ENCODE measurements at regions not wholly inside any gene's neighbourhood (a gene's known extent, or its start where the extent isn't known, plus 50 kb on each side); places are given as distances from the start of the nearest gene placed in this dataset.

DNA sequence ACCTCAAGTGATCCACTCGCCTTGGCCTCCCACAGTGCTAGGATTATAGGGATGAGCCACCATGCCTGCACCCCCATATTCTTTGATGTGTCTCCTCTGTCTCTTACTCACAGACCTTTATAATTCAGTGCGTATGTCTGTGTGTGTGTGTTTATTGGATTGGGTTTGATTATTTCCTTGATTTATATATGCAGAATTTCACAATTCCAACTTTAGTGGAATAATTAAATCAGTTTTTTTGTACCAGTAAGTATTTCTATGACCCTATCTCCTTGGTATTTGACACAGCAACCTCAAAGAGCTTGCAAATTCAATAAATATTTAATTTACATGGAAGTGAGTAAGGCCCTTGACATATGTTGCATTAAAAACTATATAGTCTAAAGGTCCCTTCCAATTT lies 333.9 kb upstream of the ADAMTS5 start:
- H3K27me3 Mint-ChIP-seq: no peaks in the 10 kb centered on the region
- ATAC-seq: no peak
- no peak for DNase-seq
- no peaks in the 10 kb centered on the region for H3K9me3 ChIP-seq (ENCODE audit: control insufficient read depth, low read length, poor library complexity, severe bottlenecking)
- H3K27ac Mint-ChIP-seq: no peak overlapping the region
- H3K4me1 Mint-ChIP-seq: no peaks in the 10 kb centered on the region
- no peak overlapping the region for H3K4me3 Mint-ChIP-seq
- no peaks in the 10 kb centered on the region for H3K36me3 Mint-ChIP-seq (ENCODE audit: low read depth)

DNA sequence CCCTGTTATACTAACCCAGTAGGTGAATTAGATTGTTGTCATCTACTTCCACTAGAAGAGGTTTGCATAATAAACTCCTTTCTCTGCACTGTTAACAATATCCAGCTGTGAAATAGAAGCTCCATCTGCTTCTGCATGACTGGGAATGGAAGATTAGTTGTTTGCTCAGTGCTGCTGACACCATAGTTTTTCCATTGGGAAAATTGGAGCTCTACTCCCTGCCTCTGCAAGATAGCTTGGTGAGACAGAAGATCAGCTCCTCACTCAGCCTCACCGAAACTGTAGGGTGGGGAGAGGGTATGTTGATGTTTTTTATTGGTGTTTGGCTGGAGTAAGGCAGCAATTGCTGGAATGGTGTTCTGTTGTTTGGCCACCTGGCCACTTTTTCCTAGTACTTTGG lies 331.6 kb upstream of the ADAMTS5 start:
- no peaks in the 10 kb centered on the region for H3K9me3 ChIP-seq (ENCODE audit: control insufficient read depth, low read length, poor library complexity, severe bottlenecking)
- H3K27me3 Mint-ChIP-seq: no peaks in the 10 kb centered on the region
- DNase-seq (no peak), ATAC-seq (no peak)
- H3K36me3 Mint-ChIP-seq (ENCODE audit: low read depth): no peaks in the 10 kb centered on the region
- no peak overlapping the region for H3K27ac Mint-ChIP-seq
- no peak overlapping the region for H3K4me3 Mint-ChIP-seq
- no peaks in the 10 kb centered on the region for H3K4me1 Mint-ChIP-seq

DNA sequence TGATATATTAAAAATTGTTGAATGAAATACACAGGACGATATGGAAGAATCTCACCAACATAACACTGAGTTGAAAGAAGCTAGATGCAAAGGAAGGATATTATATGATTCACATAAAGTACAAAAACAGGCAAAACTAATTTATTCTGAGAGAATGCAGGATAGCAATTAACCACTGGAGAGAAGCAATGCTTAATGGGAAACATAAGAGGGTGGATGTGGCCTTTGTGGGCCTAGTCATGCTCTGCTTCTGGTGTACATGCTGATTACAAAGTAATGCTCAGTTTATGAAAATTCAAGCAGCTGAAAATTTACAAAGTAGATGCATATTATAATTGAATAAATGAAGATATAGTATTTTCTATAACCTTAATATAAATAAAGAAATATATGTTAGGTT lies 326.4 kb upstream of the ADAMTS5 start:
- no peak for ATAC-seq
- H3K27ac Mint-ChIP-seq: no peak overlapping the region

DNA sequence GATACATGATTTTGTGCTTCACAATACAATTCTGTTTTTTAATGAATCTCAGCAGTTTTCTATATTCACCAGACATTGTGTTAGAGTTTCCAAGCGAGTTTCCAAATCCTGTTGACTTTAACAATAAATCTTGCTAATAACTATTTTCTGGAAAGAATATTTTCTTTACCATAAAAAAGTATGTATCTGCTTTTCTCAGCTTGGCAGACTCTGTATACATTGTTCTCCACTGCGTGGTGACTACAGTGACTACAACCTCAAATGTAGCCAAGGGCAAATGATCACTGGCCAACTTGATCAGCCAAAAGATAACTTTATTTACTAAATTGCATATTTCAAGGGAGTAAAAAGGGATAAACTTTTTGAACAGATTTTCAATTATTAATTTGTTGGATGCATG lies 325.9 kb upstream of the ADAMTS5 start:
- DNase-seq (no peak), ATAC-seq (no peak)
- Mint-ChIP-seq H3K4me3 (no peak overlapping the region), H3K27ac (no peak overlapping the region), H3K36me3 (ENCODE audit: low read depth) (no peaks in the 10 kb centered on the region), H3K4me1 (no peaks in the 10 kb centered on the region), H3K27me3 (no peaks in the 10 kb centered on the region)
- peaks cover 2% of the 10 kb centered on the region for H3K9me3 ChIP-seq (ENCODE audit: control insufficient read depth, low read length, poor library complexity, severe bottlenecking)

More for the DNA sequence above, 326.4 kb upstream of the ADAMTS5 start:
- DNase-seq: no peak
- Mint-ChIP-seq H3K4me3 (no peak overlapping the region), H3K4me1 (no peaks in the 10 kb centered on the region), H3K27me3 (no peaks in the 10 kb centered on the region), H3K36me3 (ENCODE audit: low read depth) (no peaks in the 10 kb centered on the region)
- H3K9me3 ChIP-seq (ENCODE audit: control insufficient read depth, low read length, poor library complexity, severe bottlenecking): peaks cover 2% of the 10 kb centered on the region

DNA sequence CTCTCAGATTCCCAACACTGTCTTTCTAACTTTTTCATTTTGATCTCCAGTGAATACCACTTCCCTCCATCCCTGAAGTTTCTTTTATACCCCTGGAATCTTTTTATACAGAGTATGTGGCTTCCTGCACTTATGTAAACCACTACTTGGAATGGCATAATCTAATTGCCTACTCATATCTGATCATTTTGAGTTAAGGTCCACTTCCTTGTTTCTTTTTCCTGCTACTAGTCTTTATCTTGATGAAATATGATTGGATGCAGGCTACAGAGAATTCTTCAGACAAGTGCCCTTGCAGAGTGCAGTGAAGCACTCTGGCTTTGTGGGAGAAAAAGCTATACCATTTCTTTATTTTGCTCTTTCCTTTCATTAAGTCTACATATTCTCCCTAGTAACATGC lies 325.3 kb upstream of the ADAMTS5 start:
- Mint-ChIP-seq H3K4me1 (no peaks in the 10 kb centered on the region), H3K27ac (no peak overlapping the region), H3K36me3 (ENCODE audit: low read depth) (no peaks in the 10 kb centered on the region), H3K4me3 (no peak overlapping the region), H3K27me3 (no peaks in the 10 kb centered on the region)
- ATAC-seq: no peak
- no peak for DNase-seq
- peaks cover 2% of the 10 kb centered on the region for H3K9me3 ChIP-seq (ENCODE audit: control insufficient read depth, low read length, poor library complexity, severe bottlenecking)

DNA sequence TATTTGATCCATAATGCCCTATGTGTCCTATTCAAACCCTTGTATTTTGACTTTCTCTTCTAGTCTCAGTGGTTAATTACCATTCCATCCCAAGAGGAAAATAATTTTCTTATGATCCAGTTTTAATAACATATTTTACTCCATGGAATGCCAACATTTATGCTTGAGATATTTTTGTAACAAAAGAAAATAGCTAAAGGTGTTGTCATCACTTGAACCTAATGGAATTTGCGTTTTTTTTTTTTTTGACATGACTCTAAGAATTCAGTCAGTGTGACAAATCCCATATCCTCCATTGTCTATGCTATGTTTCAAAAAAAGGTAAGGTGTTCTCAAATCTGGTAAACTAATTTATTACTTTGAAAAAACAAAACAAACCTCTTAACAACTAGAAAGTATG lies 324.1 kb upstream of the ADAMTS5 start:
- no peak for ATAC-seq

GRCh38 chr21:27290028-27290427 lies 323.1 kb upstream of the ADAMTS5 start:
- Mint-ChIP-seq H3K36me3 (ENCODE audit: low read depth) (no peaks in the 10 kb centered on the region), H3K4me1 (no peaks in the 10 kb centered on the region), H3K27ac (no peak overlapping the region), H3K4me3 (no peak overlapping the region), H3K27me3 (no peaks in the 10 kb centered on the region)
- H3K9me3 ChIP-seq (ENCODE audit: control insufficient read depth, low read length, poor library complexity, severe bottlenecking): peaks cover 2% of the 10 kb centered on the region
- no peak for DNase-seq
- ATAC-seq: no peak

More for the DNA sequence above, 324.1 kb upstream of the ADAMTS5 start:
- Mint-ChIP-seq H3K27ac (no peak overlapping the region), H3K27me3 (no peaks in the 10 kb centered on the region), H3K36me3 (ENCODE audit: low read depth) (no peaks in the 10 kb centered on the region), H3K4me1 (no peaks in the 10 kb centered on the region), H3K4me3 (no peak overlapping the region)
- H3K9me3 ChIP-seq (ENCODE audit: control insufficient read depth, low read length, poor library complexity, severe bottlenecking): peaks cover 2% of the 10 kb centered on the region
- DNase-seq: no peak

DNA sequence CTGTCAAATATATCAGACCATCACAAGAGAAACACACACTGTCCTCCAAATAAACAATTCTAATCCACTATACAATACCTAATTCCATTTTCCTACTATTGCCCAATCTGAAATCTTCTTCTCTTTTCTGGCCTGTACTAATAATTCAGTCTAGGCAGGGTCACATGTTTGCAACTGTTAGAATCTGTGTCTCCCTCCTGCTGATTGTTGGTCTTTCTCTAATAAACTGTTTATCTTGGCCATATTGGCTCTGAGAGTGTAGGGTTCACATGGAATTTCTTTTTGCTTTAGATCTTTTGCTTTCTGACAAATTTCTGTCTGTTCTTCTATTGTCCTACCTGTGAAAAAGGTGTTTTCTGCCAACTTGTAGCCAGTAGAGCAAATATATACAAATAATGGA lies 319.9 kb upstream of the ADAMTS5 start:
- H3K27me3 Mint-ChIP-seq: no peaks in the 10 kb centered on the region
- no peak for ATAC-seq
- H3K4me3 Mint-ChIP-seq: no peak overlapping the region
- no peak overlapping the region for H3K27ac Mint-ChIP-seq
- peaks cover 2% of the 10 kb centered on the region for H3K9me3 ChIP-seq (ENCODE audit: control insufficient read depth, low read length, poor library complexity, severe bottlenecking)
- no peak for DNase-seq
- no peaks in the 10 kb centered on the region for H3K4me1 Mint-ChIP-seq
- no peaks in the 10 kb centered on the region for H3K36me3 Mint-ChIP-seq (ENCODE audit: low read depth)

DNA sequence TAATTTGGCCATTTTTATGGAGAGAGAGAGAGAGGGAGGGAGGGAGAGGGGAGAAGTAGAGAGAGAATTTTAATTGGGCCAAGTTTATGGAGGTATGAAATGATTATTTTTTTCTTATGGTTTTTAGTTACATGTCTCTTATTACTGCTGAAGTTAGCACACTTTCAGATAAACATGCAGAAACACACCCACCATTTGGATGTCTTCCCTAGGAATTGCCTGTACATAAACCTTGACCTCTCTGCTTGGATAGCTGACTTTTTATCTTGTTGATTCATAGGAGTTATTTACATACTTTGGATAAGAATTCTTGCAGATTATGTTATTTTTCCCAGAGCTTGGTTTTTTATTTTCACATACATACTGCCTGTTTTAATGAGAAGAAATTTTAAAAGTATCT lies 310.2 kb upstream of the ADAMTS5 start:
- Mint-ChIP-seq H3K27me3 (no peaks in the 10 kb centered on the region), H3K4me3 (no peak overlapping the region), H3K4me1 (no peaks in the 10 kb centered on the region), H3K27ac (no peak overlapping the region), H3K36me3 (ENCODE audit: low read depth) (no peaks in the 10 kb centered on the region)
- ATAC-seq (no peak), DNase-seq (no peak)
- H3K9me3 ChIP-seq (ENCODE audit: control insufficient read depth, low read length, poor library complexity, severe bottlenecking): no peaks in the 10 kb centered on the region

- Mint-ChIP-seq H3K27me3 (no peaks in the 10 kb centered on the region), H3K27ac (no peak overlapping the region), H3K4me3 (no peak overlapping the region), H3K4me1 (no peaks in the 10 kb centered on the region), H3K36me3 (ENCODE audit: low read depth) (no peaks in the 10 kb centered on the region)
- no peak for ATAC-seq
- no peak for DNase-seq
- no peaks in the 10 kb centered on the region for H3K9me3 ChIP-seq (ENCODE audit: control insufficient read depth, low read length, poor library complexity, severe bottlenecking)
These were observed 308.5 kb upstream of the ADAMTS5 start for GRCh38 chr21:27275294-27275927.

DNA sequence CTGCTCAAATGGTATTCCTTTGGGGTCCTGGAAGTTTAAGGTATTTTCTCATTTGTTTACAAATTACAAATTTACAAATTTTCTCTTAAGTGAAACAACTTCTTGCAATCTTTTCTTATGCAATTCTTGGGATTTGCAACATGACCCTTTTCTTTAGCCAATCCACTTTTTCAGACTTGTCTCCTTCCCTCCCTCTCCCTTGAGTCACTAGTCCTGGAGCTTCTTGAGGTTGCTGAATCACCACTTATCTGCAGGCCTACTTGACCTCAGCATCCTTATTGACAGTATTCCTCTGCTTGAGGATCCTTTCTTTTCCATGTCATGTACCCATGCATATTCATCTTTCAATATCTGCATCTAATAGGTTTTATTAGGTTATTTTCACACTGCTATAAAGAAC lies 302.8 kb upstream of the ADAMTS5 start:
- DNase-seq (no peak), ATAC-seq (no peak)
- Mint-ChIP-seq H3K27ac (no peak overlapping the region), H3K36me3 (ENCODE audit: low read depth) (no peaks in the 10 kb centered on the region), H3K4me1 (no peaks in the 10 kb centered on the region), H3K4me3 (no peak overlapping the region), H3K27me3 (no peaks in the 10 kb centered on the region)
- H3K9me3 ChIP-seq (ENCODE audit: control insufficient read depth, low read length, poor library complexity, severe bottlenecking): no peaks in the 10 kb centered on the region

DNA sequence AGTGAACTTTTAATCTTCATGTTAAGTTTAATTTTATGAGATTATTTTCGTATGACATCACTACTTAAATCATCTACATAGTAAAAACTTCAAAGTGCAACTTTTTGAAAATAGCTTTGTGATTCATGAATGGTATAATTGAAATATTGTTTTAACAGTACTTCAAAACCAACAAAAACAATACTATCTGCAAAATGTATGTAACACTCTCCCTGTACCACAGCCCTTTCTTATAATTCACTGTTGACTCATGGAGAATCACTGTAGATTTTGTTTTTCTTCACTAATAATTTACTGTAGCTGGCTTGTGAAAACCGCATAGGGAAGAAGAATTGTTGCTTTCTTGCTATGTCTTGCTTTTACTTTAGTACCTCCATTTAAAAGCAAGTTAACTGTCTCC lies 301.4 kb upstream of the ADAMTS5 start:
- DNase-seq (no peak), ATAC-seq (no peak)
- Mint-ChIP-seq H3K27ac (no peak overlapping the region), H3K4me3 (no peak overlapping the region), H3K4me1 (no peaks in the 10 kb centered on the region), H3K27me3 (no peaks in the 10 kb centered on the region), H3K36me3 (ENCODE audit: low read depth) (no peaks in the 10 kb centered on the region)
- no peaks in the 10 kb centered on the region for H3K9me3 ChIP-seq (ENCODE audit: control insufficient read depth, low read length, poor library complexity, severe bottlenecking)

DNA sequence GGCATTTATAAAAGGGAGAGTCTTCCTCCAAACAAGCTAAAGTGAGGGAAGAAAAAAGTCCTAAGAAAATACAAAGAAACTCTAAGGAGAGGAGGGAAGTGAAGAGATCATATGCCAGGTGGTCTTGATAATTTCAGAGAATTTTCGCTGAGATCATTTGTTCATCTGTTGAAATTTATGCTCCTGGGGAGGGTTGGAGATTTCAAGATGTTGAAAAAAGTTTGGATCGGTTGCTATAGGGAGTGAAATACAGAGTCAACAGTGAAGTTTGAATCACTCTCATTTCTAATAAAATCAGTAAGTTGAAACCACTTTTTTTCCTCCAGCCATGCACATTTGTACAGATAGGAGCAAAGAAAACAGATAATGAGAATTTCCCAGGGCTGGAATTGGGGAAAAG lies 299.1 kb upstream of the ADAMTS5 start:
- Mint-ChIP-seq H3K4me3 (no peak overlapping the region), H3K27ac (no peak overlapping the region), H3K27me3 (no peaks in the 10 kb centered on the region), H3K36me3 (ENCODE audit: low read depth) (no peaks in the 10 kb centered on the region), H3K4me1 (no peaks in the 10 kb centered on the region)
- H3K9me3 ChIP-seq (ENCODE audit: control insufficient read depth, low read length, poor library complexity, severe bottlenecking): no peaks in the 10 kb centered on the region
- no peak for ATAC-seq
- no peak for DNase-seq

DNA sequence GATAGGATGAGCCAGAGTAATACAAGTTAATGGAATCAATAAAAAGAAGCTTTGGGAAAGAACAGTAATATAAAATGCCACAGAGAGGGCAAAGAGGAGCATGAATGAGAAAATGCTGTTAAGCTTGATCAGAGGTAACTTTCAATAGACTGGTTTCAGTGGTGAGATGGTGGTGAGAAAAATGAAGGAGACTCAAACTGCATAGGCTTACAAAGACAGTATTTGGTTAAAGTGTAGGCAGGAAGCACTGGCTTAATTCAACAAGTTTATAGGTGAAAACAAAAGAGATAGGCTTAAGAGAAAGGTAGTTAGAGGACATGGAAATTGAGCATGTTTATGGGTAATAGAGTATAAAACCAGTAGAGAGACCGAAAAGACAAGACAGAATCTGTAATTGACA lies 298.6 kb upstream of the ADAMTS5 start:
- H3K36me3 Mint-ChIP-seq (ENCODE audit: low read depth): no peaks in the 10 kb centered on the region
- H3K4me1 Mint-ChIP-seq: no peaks in the 10 kb centered on the region
- no peaks in the 10 kb centered on the region for H3K9me3 ChIP-seq (ENCODE audit: control insufficient read depth, low read length, poor library complexity, severe bottlenecking)
- H3K4me3 Mint-ChIP-seq: no peak overlapping the region
- DNase-seq (no peak), ATAC-seq (no peak)
- H3K27ac Mint-ChIP-seq: no peak overlapping the region
- no peaks in the 10 kb centered on the region for H3K27me3 Mint-ChIP-seq
